HL-60 (cell line): ENCODE measurements at regions not wholly inside any gene's neighbourhood (a gene's known extent, or its start where the extent isn't known, plus 50 kb on each side); places are given as distances from the start of the nearest gene placed in this dataset.

Experiments used
- CTCF ChIP-seq: IDR thresholded peaks from one replicate; pipeline ENCODE4 v1.5.1; 2011; ENCODE audit warnings: low read length, control low read depth, inconsistent platforms; ENCODE audit not compliant: insufficient read depth
- REST ChIP-seq: IDR thresholded peaks from 2 replicates; pipeline ENCODE4 v1.6.1; 2012; ENCODE audit warnings: low read depth; ENCODE audit not compliant: insufficient replicate concordance

GRCh38 chr10:2989292-2989947, 77.9 kb upstream of the PFKP start:
- TF ChIP-seq CTCF (no peak), REST (no peak)
